ENCODE measurements at regions not wholly inside any gene's neighbourhood (a gene's known extent, or its start where the extent isn't known, plus 50 kb on each side); places are given as distances from the start of the nearest gene placed in this dataset.

DNA sequence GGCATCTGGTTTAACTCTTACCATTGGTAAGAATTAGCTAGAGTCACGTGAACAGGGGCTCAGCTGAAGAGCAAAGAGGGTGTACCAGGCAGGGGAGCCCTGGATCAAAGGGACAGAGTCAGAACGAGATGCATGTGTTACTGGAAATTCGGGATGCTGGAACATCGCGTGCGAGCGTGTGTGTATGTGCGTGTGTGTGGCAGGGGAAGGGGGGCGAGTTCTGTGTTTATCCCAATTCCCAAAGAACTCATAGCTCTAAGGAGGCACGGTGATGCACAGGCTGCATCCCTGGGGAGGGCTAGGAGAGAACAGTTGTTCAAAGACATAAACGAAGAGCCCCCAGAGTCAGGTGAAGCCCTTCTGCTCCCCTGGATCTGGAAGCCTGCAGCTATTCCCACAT, 353.3 kb downstream of the GADD45G start:
- TF ChIP-seq POLR2AphosphoS5 (IDR thresholded peaks at IDR 0.05) (no peak), POLR2A (IDR thresholded peaks at IDR 0.05) (no peak)
- TF ChIP-seq, protein P1, sequence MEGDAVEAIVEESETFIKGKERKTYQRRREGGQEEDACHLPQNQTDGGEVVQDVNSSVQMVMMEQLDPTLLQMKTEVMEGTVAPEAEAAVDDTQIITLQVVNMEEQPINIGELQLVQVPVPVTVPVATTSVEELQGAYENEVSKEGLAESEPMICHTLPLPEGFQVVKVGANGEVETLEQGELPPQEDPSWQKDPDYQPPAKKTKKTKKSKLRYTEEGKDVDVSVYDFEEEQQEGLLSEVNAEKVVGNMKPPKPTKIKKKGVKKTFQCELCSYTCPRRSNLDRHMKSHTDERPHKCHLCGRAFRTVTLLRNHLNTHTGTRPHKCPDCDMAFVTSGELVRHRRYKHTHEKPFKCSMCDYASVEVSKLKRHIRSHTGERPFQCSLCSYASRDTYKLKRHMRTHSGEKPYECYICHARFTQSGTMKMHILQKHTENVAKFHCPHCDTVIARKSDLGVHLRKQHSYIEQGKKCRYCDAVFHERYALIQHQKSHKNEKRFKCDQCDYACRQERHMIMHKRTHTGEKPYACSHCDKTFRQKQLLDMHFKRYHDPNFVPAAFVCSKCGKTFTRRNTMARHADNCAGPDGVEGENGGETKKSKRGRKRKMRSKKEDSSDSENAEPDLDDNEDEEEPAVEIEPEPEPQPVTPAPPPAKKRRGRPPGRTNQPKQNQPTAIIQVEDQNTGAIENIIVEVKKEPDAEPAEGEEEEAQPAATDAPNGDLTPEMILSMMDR (IDR thresholded peaks at IDR 0.05): no peak

All from gastroesophageal sphincter (tissue), 3 donors.